Gastrocnemius medialis (tissue), 4 donors: ENCODE measurements at regions not wholly inside any gene's neighbourhood (a gene's known extent, or its start where the extent isn't known, plus 50 kb on each side); places are given as distances from the start of the nearest gene placed in this dataset.

Experiments
- CTCF ChIP-seq, 5 experiments: fragments of 450-650 bp in 3 of 5; fragments of 200-600 bp in 2 of 5; sonication (generic) in 2 of 5; IDR thresholded peaks in 4 of 5; conservative IDR thresholded peaks in 1 of 5; 1 replicate in 4 of 5; 2 replicates in 1 of 5; pipeline ENCODE4 v1.5.1; 2016 to 2019; ENCODE audit warnings: antibody characterized with exemption in 5 of 5, mild to moderate bottlenecking in 3 of 5, moderate library complexity in 3 of 5
- POLR2A ChIP-seq, 2 donors: fragments of 450-650 bp; IDR thresholded peaks; one replicate each; pipeline ENCODE4 v1.6.1; 2017; ENCODE audit warnings: antibody characterized with exemption in 2 of 2, mild to moderate bottlenecking in 2 of 2, moderate library complexity in 2 of 2

GRCh38 chr4:89482926-89483595 is 175.5 kb upstream of the GPRIN3 start:
- TF ChIP-seq POLR2A (IDR thresholded peaks at IDR 0.05) (no peak), CTCF (IDR thresholded peaks at IDR 0.05 in 4 of 5, conservative IDR thresholded peaks at IDR 0.05 in 1 of 5) (no peak)
